Activated CD4-positive, alpha-beta T cell treated with anti-CD3 and anti-CD28 coated beads for 36 hours (primary cell): ENCODE measurements at regions not wholly inside any gene's neighbourhood (a gene's known extent, or its start where the extent isn't known, plus 50 kb on each side); places are given as distances from the start of the nearest gene placed in this dataset.

Experiments used
- ATAC-seq: fragments of 200-7000 bp; cut with Tn5 transposase; one replicate; pipeline ENCODE4 v1.10.0; 2021; ENCODE audit warnings: mild to moderate bottlenecking, moderate library complexity
- CTCF ChIA-PET: fragments of 350-600 bp; sonication (Branson Sonifier 250); formaldehyde crosslinking; loops from one replicate; lab custom pipeline; 2021; ENCODE audit warnings: antibody characterized with exemption; lab: Charles Lee
- POLR2A ChIA-PET: fragments of 350-600 bp; sonication (Branson Sonifier 250); formaldehyde crosslinking; loops from one replicate; lab custom pipeline; 2021; ENCODE audit warnings: antibody characterized with exemption, inconsistent platforms; lab: Charles Lee
- DNase-seq: peaks from one replicate; pipeline ENCODE4 v3.0.0-alpha.2; 2020
- H3K27ac Mint-ChIP-seq: one replicate; pipeline ENCODE4 v1.8.0; 2021; ENCODE audit warnings: mixed read lengths
- H3K27me3 Mint-ChIP-seq: one replicate; pipeline ENCODE4 v1.8.0; 2021; ENCODE audit warnings: mixed read lengths
- H3K36me3 Mint-ChIP-seq: one replicate; pipeline ENCODE4 v1.8.0; 2021; ENCODE audit warnings: low read depth, mixed read lengths
- H3K4me1 Mint-ChIP-seq: one replicate; pipeline ENCODE4 v1.8.0; 2021; ENCODE audit warnings: mixed read lengths
- H3K4me3 Mint-ChIP-seq: one replicate; pipeline ENCODE4 v1.8.0; 2021; ENCODE audit warnings: mild to moderate bottlenecking, moderate library complexity, mixed read lengths
- H3K9me3 Mint-ChIP-seq: one replicate; pipeline ENCODE4 v1.8.0; 2021; ENCODE audit warnings: low read depth, mixed read lengths
- intact Hi-C, 2 experiments: fragments of 100-400 bp; cut with DNase I in 1 of 2; cut with micrococcal nuclease in 1 of 2; formaldehyde crosslinking; loops; one replicate each; pipeline versions ENCODE4 v1.14.2 to v1.15.1; 2022 to 2024; cut with DNase I, micrococcal nuclease

DNA sequence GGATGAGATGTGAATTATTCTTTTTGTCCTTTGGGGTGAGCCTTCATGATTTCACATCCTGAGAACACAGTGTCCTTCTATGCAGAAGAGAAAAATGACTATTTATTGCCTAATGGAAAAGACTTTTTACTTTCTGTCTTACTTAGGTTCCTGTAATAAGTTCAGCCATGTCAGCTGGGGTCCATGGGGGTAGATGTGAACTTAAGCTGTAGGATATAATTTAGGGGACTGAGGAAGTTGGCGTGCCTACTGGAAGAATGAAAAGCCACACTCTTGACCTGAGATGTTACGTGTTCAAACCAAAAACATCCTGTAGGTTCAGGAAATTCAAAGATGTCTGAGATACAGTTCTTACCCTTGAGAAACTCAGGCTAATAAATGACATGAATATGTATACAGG, 660.5 kb downstream of the TOX3 start:
- intact Hi-C loops: loop anchor here in 1 of 2 experiments (2.0 kb wide), 1 partner anchor 34 kb away; no protein-coding TSS in a partner anchor
- Mint-ChIP-seq H3K36me3 (no peaks in the 10 kb centered on the region), H3K27me3 (no peaks in the 10 kb centered on the region), H3K9me3 (peaks cover 2% of the 10 kb centered on the region), H3K4me3 (no peak overlapping the region), H3K27ac (no peak overlapping the region), H3K4me1 (no peaks in the 10 kb centered on the region)
- DNase-seq (no peak), ATAC-seq (no peak)
- ChIA-PET POLR2A (no interaction called here), CTCF (no interaction called here)

- no peak overlapping the region for H3K4me3 Mint-ChIP-seq
- no peaks in the 10 kb centered on the region for H3K4me1 Mint-ChIP-seq
- POLR2A ChIA-PET: no interaction called here
- DNase-seq: no peak
- ATAC-seq: no peak
- no peak overlapping the region for H3K27ac Mint-ChIP-seq
- peaks cover 3% of the 10 kb centered on the region for H3K27me3 Mint-ChIP-seq
- CTCF ChIA-PET: no interaction called here
- peaks cover 5% of the 10 kb centered on the region for H3K9me3 Mint-ChIP-seq
- intact Hi-C loops: no loop called here
- H3K36me3 Mint-ChIP-seq: no peaks in the 10 kb centered on the region
These were observed 662.2 kb downstream of the TOX3 start for GRCh38 chr16:51884773-51885172.

DNA sequence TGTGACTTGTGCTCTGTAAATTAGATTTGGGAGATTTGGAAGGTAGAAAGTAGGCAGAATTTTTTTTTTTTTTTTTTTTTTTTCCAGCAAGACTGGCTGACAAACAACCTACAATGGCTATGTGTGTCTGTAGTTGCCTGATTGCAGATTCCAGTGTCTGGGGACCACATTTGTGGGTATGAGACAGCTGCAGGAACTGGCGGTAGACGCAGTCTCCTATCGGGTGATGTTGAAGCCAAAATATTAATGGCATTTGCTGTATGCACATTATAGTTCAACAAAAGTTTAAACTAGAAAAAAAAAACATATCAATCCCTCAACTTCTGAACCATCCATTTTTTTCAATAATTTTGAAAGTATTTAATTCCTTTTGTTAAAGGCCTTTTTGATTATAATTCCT, 665.2 kb downstream of the TOX3 start:
- Mint-ChIP-seq H3K27me3 (peaks cover 3% of the 10 kb centered on the region), H3K4me1 (no peaks in the 10 kb centered on the region), H3K4me3 (no peak overlapping the region), H3K27ac (no peak overlapping the region), H3K9me3 (peaks cover 5% of the 10 kb centered on the region), H3K36me3 (no peaks in the 10 kb centered on the region)
- intact Hi-C loops: no loop called here
- ATAC-seq (no peak), DNase-seq (no peak)
- ChIA-PET POLR2A (no interaction called here), CTCF (no interaction called here)

DNA sequence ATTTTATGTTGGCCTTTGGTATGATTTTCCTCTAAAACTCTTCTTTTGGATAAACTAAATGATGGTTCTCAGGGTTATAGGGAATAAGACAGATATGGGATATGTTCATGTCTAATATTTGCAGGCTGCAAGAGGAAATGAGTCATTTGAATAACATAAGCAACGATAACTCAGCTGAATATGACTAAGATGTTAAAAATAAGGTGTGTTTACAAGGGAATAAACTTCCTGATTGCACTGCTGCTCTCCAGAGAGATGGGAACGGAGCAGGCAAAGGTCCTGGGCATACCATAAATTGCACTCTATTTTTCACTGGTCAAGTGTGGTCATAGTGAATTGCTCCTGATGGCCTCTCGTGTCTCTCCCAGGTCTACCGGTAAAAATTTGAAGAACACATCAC, 666.2 kb downstream of the TOX3 start:
- Mint-ChIP-seq H3K4me1 (no peaks in the 10 kb centered on the region), H3K9me3 (peaks cover 5% of the 10 kb centered on the region), H3K27me3 (peaks cover 3% of the 10 kb centered on the region), H3K4me3 (no peak overlapping the region), H3K27ac (no peak overlapping the region), H3K36me3 (no peaks in the 10 kb centered on the region)
- no peak for DNase-seq
- no peak for ATAC-seq
- ChIA-PET POLR2A (no interaction called here), CTCF (no interaction called here)
- intact Hi-C loops: no loop called here

DNA sequence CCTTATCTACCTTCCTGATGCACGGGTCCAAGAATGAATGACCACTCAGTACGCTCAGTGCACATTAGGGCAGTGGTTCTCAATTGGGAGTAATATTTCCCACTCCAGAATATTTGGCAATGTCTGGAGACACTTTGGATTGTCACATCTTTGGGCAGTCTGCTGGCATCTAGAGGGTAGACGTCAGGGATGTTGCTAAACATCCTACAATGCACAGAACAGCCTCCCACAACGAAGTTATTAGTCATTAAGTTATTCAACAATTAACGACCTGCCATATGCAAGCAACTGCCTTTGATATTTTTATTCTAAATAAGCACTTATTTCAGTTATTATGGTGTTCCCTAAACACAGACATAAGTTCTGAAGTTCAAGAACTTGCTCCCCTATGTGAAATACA, 669.3 kb downstream of the TOX3 start:
- H3K4me3 Mint-ChIP-seq: no peak overlapping the region
- ChIA-PET CTCF (no interaction called here), POLR2A (no interaction called here)
- intact Hi-C loops: loop anchor here in 1 of 2 experiments (10.0 kb wide), 1 partner anchor 57 kb away; no protein-coding TSS in a partner anchor
- ATAC-seq: no peak
- H3K4me1 Mint-ChIP-seq: no peaks in the 10 kb centered on the region
- H3K9me3 Mint-ChIP-seq: peaks cover 5% of the 10 kb centered on the region
- H3K27me3 Mint-ChIP-seq: peaks cover 3% of the 10 kb centered on the region
- no peaks in the 10 kb centered on the region for H3K36me3 Mint-ChIP-seq
- H3K27ac Mint-ChIP-seq: no peak overlapping the region
- DNase-seq: no peak

GRCh38 chr16:51876934-51877333, 670.0 kb downstream of the TOX3 start:
- POLR2A ChIA-PET: no interaction called here
- Mint-ChIP-seq H3K27ac (no peak overlapping the region), H3K4me1 (no peaks in the 10 kb centered on the region), H3K9me3 (peaks cover 5% of the 10 kb centered on the region), H3K36me3 (no peaks in the 10 kb centered on the region), H3K27me3 (peaks cover 3% of the 10 kb centered on the region), H3K4me3 (no peak overlapping the region)
- CTCF ChIA-PET: no interaction called here
- ATAC-seq (no peak), DNase-seq (no peak)
- intact Hi-C loops: loop anchor here in 1 of 2 experiments (10.0 kb wide), 1 partner anchor 58 kb away; no protein-coding TSS in a partner anchor

DNA sequence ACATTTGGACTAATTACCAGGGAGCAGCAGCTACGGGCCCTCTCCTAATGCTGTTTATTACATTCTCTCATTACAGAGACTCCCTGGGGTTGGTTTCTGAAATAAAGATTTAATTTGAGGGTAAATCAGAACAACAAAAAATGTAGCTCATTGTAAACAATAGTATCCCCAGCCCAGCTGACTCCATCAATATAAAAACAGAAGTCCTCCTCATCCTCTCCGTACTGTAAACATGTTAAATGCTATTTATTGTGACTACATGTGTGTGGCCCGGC, 670.4 kb downstream of the TOX3 start:
- CTCF ChIA-PET: no interaction called here
- POLR2A ChIA-PET: no interaction called here

GRCh38 chr16:51875834-51876600, 670.9 kb downstream of the TOX3 start:
- Mint-ChIP-seq H3K36me3 (no peaks in the 10 kb centered on the region), H3K27me3 (peaks cover 3% of the 10 kb centered on the region), H3K27ac (no peak overlapping the region), H3K4me1 (no peaks in the 10 kb centered on the region), H3K9me3 (peaks cover 5% of the 10 kb centered on the region), H3K4me3 (no peak overlapping the region)
- intact Hi-C loops: loop anchor here in 1 of 2 experiments (10.0 kb wide), 1 partner anchor 59 kb away; no protein-coding TSS in a partner anchor
- CTCF ChIA-PET: no interaction called here
- POLR2A ChIA-PET: no interaction called here
- ATAC-seq (no peak), DNase-seq (no peak)

More for the DNA sequence above, 670.4 kb downstream of the TOX3 start:
- no peak for DNase-seq
- intact Hi-C loops: loop anchor here in 1 of 2 experiments (10.0 kb wide), 1 partner anchor 58 kb away; no protein-coding TSS in a partner anchor
- Mint-ChIP-seq H3K4me3 (no peak overlapping the region), H3K36me3 (no peaks in the 10 kb centered on the region), H3K4me1 (no peaks in the 10 kb centered on the region), H3K9me3 (peaks cover 5% of the 10 kb centered on the region), H3K27me3 (peaks cover 3% of the 10 kb centered on the region), H3K27ac (no peak overlapping the region)
- no peak for ATAC-seq

DNA sequence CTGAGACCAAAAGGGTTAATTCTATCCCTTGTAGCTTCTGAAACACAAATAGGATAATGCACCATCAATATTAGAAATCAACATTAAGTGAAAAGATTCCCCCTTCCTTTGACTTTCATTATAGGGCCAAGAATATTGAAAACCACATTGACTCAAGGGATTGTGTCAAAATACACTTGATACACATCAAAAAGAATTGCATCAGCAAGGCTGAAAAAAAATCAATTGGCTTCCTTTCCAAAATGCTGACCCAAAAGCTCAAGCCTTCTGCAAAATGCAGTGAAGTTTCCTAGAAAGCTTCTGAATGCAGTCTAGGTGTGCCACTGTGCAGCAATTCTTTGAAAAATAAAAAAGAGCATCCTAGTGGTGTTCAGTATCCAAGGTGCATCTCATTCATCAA, 674.4 kb downstream of the TOX3 start:
- no peak for DNase-seq
- Mint-ChIP-seq H3K9me3 (peaks cover 2% of the 10 kb centered on the region), H3K27me3 (no peaks in the 10 kb centered on the region), H3K4me1 (no peaks in the 10 kb centered on the region), H3K4me3 (no peak overlapping the region), H3K27ac (no peak overlapping the region), H3K36me3 (no peaks in the 10 kb centered on the region)
- intact Hi-C loops: loop anchor here in 1 of 2 experiments (10.0 kb wide), 1 partner anchor 62 kb away; no protein-coding TSS in a partner anchor
- CTCF ChIA-PET: no interaction called here
- POLR2A ChIA-PET: no interaction called here
- ATAC-seq: no peak

GRCh38 chr16:51870296-51870854, 676.6 kb downstream of the TOX3 start:
- no peaks in the 10 kb centered on the region for H3K27me3 Mint-ChIP-seq
- intact Hi-C loops: loop anchor here in 1 of 2 experiments (10.0 kb wide), 1 partner anchor 64 kb away; no protein-coding TSS in a partner anchor
- no peak overlapping the region for H3K27ac Mint-ChIP-seq
- ATAC-seq (no peak), DNase-seq (no peak)
- H3K4me1 Mint-ChIP-seq: no peaks in the 10 kb centered on the region
- CTCF ChIA-PET: no interaction called here
- POLR2A ChIA-PET: no interaction called here
- H3K9me3 Mint-ChIP-seq: peaks cover 4% of the 10 kb centered on the region
- H3K36me3 Mint-ChIP-seq: no peaks in the 10 kb centered on the region
- H3K4me3 Mint-ChIP-seq: no peak overlapping the region

- no peak overlapping the region for H3K27ac Mint-ChIP-seq
- no peak overlapping the region for H3K4me3 Mint-ChIP-seq
- DNase-seq (no peak), ATAC-seq (no peak)
- H3K27me3 Mint-ChIP-seq: no peaks in the 10 kb centered on the region
- intact Hi-C loops: no loop called here
- ChIA-PET CTCF (no interaction called here), POLR2A (no interaction called here)
- H3K36me3 Mint-ChIP-seq: no peaks in the 10 kb centered on the region
- H3K9me3 Mint-ChIP-seq: peaks cover 4% of the 10 kb centered on the region
- no peaks in the 10 kb centered on the region for H3K4me1 Mint-ChIP-seq
These were observed 677.8 kb downstream of the TOX3 start for GRCh38 chr16:51869176-51869575.

DNA sequence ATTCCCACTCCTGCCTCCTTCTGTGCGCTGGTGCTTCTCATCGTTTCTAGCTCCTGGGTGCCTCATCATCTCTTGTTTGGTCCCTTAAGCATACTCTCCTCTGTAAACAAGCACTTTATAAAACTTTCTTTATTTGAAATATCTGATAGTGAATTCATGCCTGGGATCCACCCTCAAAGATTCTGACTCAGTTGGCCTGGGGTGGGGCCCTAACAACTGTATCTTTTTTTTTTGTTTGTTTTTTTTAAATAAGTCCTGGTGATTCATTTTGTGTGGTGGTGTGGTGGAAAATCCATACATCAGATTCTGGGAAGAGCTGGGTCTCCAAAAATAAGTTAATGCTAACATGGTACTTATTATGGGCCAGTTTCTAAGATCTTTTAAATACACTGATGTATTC, 678.3 kb downstream of the TOX3 start:
- CTCF ChIA-PET: interaction anchor here (0.7 kb wide), 1 partner anchor 15 kb away, joined by 3 read pairs; no protein-coding TSS in a partner anchor
- ATAC-seq (no peak), DNase-seq (no peak)
- no peaks in the 10 kb centered on the region for H3K27me3 Mint-ChIP-seq
- H3K9me3 Mint-ChIP-seq: peaks cover 4% of the 10 kb centered on the region
- POLR2A ChIA-PET: no interaction called here
- no peaks in the 10 kb centered on the region for H3K4me1 Mint-ChIP-seq
- no peak overlapping the region for H3K4me3 Mint-ChIP-seq
- H3K36me3 Mint-ChIP-seq: no peaks in the 10 kb centered on the region
- intact Hi-C loops: no loop called here
- H3K27ac Mint-ChIP-seq: no peak overlapping the region
